Chondrocyte (in vitro differentiated cells): ENCODE measurements at regions not wholly inside any gene's neighbourhood (a gene's known extent, or its start where the extent isn't known, plus 50 kb on each side); places are given as distances from the start of the nearest gene placed in this dataset.

Experiments used
- DNase-seq: peaks from one replicate; pipeline ENCODE4 v3.0.0; 2021; ENCODE audit warnings: mixed read lengths, low spot score
- H3K27ac Mint-ChIP-seq: one replicate; pipeline ENCODE4 v1.8.0; 2021; ENCODE audit warnings: mild to moderate bottlenecking, moderate library complexity, mixed read lengths; ENCODE audit not compliant: unreplicated experiment
- H3K27me3 Mint-ChIP-seq: 2 replicates; pipeline ENCODE4 v1.8.0; 2021; ENCODE audit warnings: low read depth, mixed read lengths
- H3K36me3 Mint-ChIP-seq: 2 replicates; pipeline ENCODE4 v1.8.0; 2021; ENCODE audit warnings: low read depth, mixed read lengths
- H3K4me1 Mint-ChIP-seq: 2 replicates; pipeline ENCODE4 v1.8.0; 2021; ENCODE audit warnings: low read depth, mild to moderate bottlenecking, mixed read lengths
- H3K4me3 Mint-ChIP-seq: one replicate; pipeline ENCODE4 v1.8.0; 2021; ENCODE audit warnings: mild to moderate bottlenecking, moderate library complexity, mixed read lengths; ENCODE audit not compliant: unreplicated experiment
- H3K9me3 Mint-ChIP-seq: 2 replicates; pipeline ENCODE4 v1.8.0; 2021; ENCODE audit warnings: low read depth, mixed read lengths
- TF ChIP-seq, protein P1 (sequence below): fragments of 200-600 bp; sonication (generic); IDR thresholded peaks from 2 replicates; pipeline ENCODE4 v1.5.0; 2021; ENCODE audit warnings: antibody characterized with exemption, mild to moderate bottlenecking, moderate library complexity

GRCh38 chr3:159265705-159266104 is 463.9 kb downstream of the MFSD1 start:
- Mint-ChIP-seq H3K4me1 (peaks cover 4% of the 10 kb centered on the region), H3K27ac (no peak overlapping the region), H3K4me3 (no peak overlapping the region), H3K27me3 (peaks cover 23% of the 10 kb centered on the region), H3K36me3 (no peaks in the 10 kb centered on the region), H3K9me3 (no peaks in the 10 kb centered on the region)
- TF ChIP-seq, protein P1, sequence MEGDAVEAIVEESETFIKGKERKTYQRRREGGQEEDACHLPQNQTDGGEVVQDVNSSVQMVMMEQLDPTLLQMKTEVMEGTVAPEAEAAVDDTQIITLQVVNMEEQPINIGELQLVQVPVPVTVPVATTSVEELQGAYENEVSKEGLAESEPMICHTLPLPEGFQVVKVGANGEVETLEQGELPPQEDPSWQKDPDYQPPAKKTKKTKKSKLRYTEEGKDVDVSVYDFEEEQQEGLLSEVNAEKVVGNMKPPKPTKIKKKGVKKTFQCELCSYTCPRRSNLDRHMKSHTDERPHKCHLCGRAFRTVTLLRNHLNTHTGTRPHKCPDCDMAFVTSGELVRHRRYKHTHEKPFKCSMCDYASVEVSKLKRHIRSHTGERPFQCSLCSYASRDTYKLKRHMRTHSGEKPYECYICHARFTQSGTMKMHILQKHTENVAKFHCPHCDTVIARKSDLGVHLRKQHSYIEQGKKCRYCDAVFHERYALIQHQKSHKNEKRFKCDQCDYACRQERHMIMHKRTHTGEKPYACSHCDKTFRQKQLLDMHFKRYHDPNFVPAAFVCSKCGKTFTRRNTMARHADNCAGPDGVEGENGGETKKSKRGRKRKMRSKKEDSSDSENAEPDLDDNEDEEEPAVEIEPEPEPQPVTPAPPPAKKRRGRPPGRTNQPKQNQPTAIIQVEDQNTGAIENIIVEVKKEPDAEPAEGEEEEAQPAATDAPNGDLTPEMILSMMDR = no peak
- no peak for DNase-seq

DNA sequence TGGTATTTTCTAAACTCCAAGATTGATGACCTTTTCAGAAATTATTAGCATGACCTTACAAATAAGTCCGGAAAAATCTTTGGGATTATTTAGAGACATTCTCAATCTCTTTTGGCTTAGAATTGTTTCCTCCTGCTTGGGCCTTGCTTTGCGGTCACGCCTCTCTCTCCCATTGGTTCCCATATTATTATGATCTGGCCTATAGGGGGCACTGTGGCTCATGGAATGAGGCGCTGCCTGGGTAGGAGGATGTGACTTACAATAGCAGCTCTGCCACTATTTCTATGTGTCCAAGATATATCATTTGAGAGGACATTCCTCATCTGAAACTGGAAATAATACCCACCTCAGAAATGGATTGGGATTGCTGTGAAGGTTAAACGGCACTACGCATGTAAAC is 464.9 kb downstream of the MFSD1 start:
- Mint-ChIP-seq H3K36me3 (no peaks in the 10 kb centered on the region), H3K9me3 (no peaks in the 10 kb centered on the region), H3K27ac (no peak overlapping the region), H3K27me3 (peaks cover 20% of the 10 kb centered on the region), H3K4me3 (no peak overlapping the region), H3K4me1 (peaks cover 4% of the 10 kb centered on the region)
- TF ChIP-seq, protein P1 = peak; percentile 69
- no peak for DNase-seq

GRCh38 chr3:159271799-159272512 is 470.1 kb downstream of the MFSD1 start:
- no peaks in the 10 kb centered on the region for H3K36me3 Mint-ChIP-seq
- H3K9me3 Mint-ChIP-seq = no peaks in the 10 kb centered on the region
- DNase-seq = no peak
- H3K27ac Mint-ChIP-seq = no peak overlapping the region
- TF ChIP-seq, protein P1 = no peak
- H3K4me1 Mint-ChIP-seq = peaks cover 5% of the 10 kb centered on the region
- H3K4me3 Mint-ChIP-seq = no peak overlapping the region
- peaks cover 11% of the 10 kb centered on the region for H3K27me3 Mint-ChIP-seq

- Mint-ChIP-seq H3K36me3 (no peaks in the 10 kb centered on the region), H3K9me3 (no peaks in the 10 kb centered on the region), H3K27ac (no peak overlapping the region), H3K4me1 (peaks cover 5% of the 10 kb centered on the region), H3K4me3 (no peak overlapping the region), H3K27me3 (peaks cover 12% of the 10 kb centered on the region)
- TF ChIP-seq, protein P1 = no peak
- DNase-seq = no peak
Measured at GRCh38 chr3:159273070-159273469, 471.2 kb downstream of the MFSD1 start.

GRCh38 chr3:159273608-159274007 is 471.8 kb downstream of the MFSD1 start:
- TF ChIP-seq, protein P1 = no peak
- DNase-seq = no peak
- H3K4me3 Mint-ChIP-seq = no peak overlapping the region
- no peaks in the 10 kb centered on the region for H3K9me3 Mint-ChIP-seq
- peaks cover 12% of the 10 kb centered on the region for H3K27me3 Mint-ChIP-seq
- H3K27ac Mint-ChIP-seq = no peak overlapping the region
- H3K36me3 Mint-ChIP-seq = no peaks in the 10 kb centered on the region
- peaks cover 5% of the 10 kb centered on the region for H3K4me1 Mint-ChIP-seq
